Stimulated activated CD4-positive, alpha-beta T cell treated with anti-CD3 and anti-CD28 coated beads, Interleukin-12 subunit alpha, Interleukin-12 subunit beta, amount 100 ng/mL, for 48 hours (primary cell): ENCODE measurements at regions not wholly inside any gene's neighbourhood (a gene's known extent, or its start where the extent isn't known, plus 50 kb on each side); places are given as distances from the start of the nearest gene placed in this dataset.
A peak's percentile ranks its signal among the peaks of the same experiment; 100 is the strongest.
"Not testable (repeated sequence)": the region's sequence is repeated elsewhere in the genome, so short reads cannot be mapped to it uniquely, and the experiment has no call there.

Experiments
- DNase-seq, 3 donors: peaks; one replicate each; pipeline ENCODE4 v3.0.0-alpha.2; 2020; ENCODE audit warnings: low read depth in 2 of 3, low spot score in 1 of 3

GRCh38 chr6:144433446-144433845 lies 148.3 kb downstream of the UTRN start:
- not testable (repeated sequence) for DNase-seq

- DNase-seq, result no peak
Measured at GRCh38 chr6:144434308-144434990, 149.3 kb downstream of the UTRN start.

- no peak for DNase-seq
Measured at GRCh38 chr6:144435602-144436426, 150.7 kb downstream of the UTRN start.

GRCh38 chr6:144437105-144437504 lies 152.0 kb downstream of the UTRN start:
- DNase-seq, result no peak

GRCh38 chr6:144438103-144438502 lies 153.0 kb downstream of the UTRN start:
- no peak for DNase-seq

GRCh38 chr6:144439016-144439415 lies 153.9 kb downstream of the UTRN start:
- DNase-seq, result no peak

- DNase-seq, result not testable (repeated sequence)
Measured at GRCh38 chr6:144441801-144442200, 156.7 kb downstream of the UTRN start.

- DNase-seq, result no peak
Measured at GRCh38 chr6:144443157-144443556, 158.0 kb downstream of the UTRN start.

- no peak for DNase-seq
Measured at GRCh38 chr6:144447472-144447871, 162.3 kb downstream of the UTRN start.

GRCh38 chr6:144449218-144449617 lies 164.1 kb downstream of the UTRN start:
- DNase-seq, result no peak

- DNase-seq, result no peak
Measured at GRCh38 chr6:144449911-144450597, 164.9 kb downstream of the UTRN start.

GRCh38 chr6:144460327-144461095 lies 175.4 kb downstream of the UTRN start:
- DNase-seq, result no peak

GRCh38 chr6:144462058-144462457 lies 176.9 kb downstream of the UTRN start:
- no peak for DNase-seq

GRCh38 chr6:144466716-144467115 lies 181.6 kb downstream of the UTRN start:
- no peak for DNase-seq

GRCh38 chr6:144467172-144467762 lies 182.1 kb downstream of the UTRN start:
- no peak for DNase-seq

- DNase-seq, result no peak
Measured at GRCh38 chr6:144467921-144468320, 182.8 kb downstream of the UTRN start.

- peak in 1 of 3 donors; percentile 7 for DNase-seq
Measured at GRCh38 chr6:144468709-144469108, 183.6 kb downstream of the UTRN start.

GRCh38 chr6:144469144-144469575 lies 184.0 kb downstream of the UTRN start:
- no peak for DNase-seq

- not testable (repeated sequence) for DNase-seq
Measured at GRCh38 chr6:144470201-144470600, 185.1 kb downstream of the UTRN start.

- no peak for DNase-seq
Measured at GRCh38 chr6:144471986-144472385, 186.9 kb downstream of the UTRN start.

- no peak for DNase-seq
Measured at GRCh38 chr6:144474290-144474689, 189.2 kb downstream of the UTRN start.
